Endothelial cell of umbilical vein (primary cell): ENCODE measurements at regions not wholly inside any gene's neighbourhood (a gene's known extent, or its start where the extent isn't known, plus 50 kb on each side); places are given as distances from the start of the nearest gene placed in this dataset.

Source experiments
- EZH2 ChIP-seq: IDR thresholded peaks from 2 replicates; pipeline ENCODE4 v1.6.1; 2012; ENCODE audit warnings: borderline replicate concordance, low read depth, mild to moderate bottlenecking, moderate library complexity, low read length, inconsistent platforms; ENCODE audit not compliant: severe bottlenecking
- FOS ChIP-seq: IDR thresholded peaks from 2 replicates; pipeline ENCODE4 v1.6.1; 2011; ENCODE audit warnings: mild to moderate bottlenecking, low read length, moderate library complexity, borderline replicate concordance; ENCODE audit not compliant: insufficient read depth
- POLR2AphosphoS5 ChIP-seq: IDR thresholded peaks from 2 replicates; pipeline ENCODE4 v1.6.1; 2012; ENCODE audit warnings: low read depth, mild to moderate bottlenecking, control low read depth, low read length, moderate library complexity; ENCODE audit not compliant: insufficient read depth
- TF ChIP-seq, protein P1 (sequence below), 2 donors: IDR thresholded peaks; 1 replicate in 1 of 2; 2 replicates in 1 of 2; pipeline ENCODE4 v1.5.1; 2011; ENCODE audit warnings: low read length in 2 of 2, mild to moderate bottlenecking in 2 of 2, moderate library complexity in 2 of 2, control low read depth in 1 of 2, inconsistent platforms in 1 of 2, low read depth in 1 of 2; ENCODE audit not compliant: insufficient read depth in 1 of 2; ENCODE audit errors: extremely low read depth in 1 of 2
- TF ChIP-seq, protein P2 (sequence below): IDR thresholded peaks from 2 replicates; pipeline ENCODE4 v1.6.1; 2011; ENCODE audit not compliant: insufficient read depth, insufficient read length

DNA sequence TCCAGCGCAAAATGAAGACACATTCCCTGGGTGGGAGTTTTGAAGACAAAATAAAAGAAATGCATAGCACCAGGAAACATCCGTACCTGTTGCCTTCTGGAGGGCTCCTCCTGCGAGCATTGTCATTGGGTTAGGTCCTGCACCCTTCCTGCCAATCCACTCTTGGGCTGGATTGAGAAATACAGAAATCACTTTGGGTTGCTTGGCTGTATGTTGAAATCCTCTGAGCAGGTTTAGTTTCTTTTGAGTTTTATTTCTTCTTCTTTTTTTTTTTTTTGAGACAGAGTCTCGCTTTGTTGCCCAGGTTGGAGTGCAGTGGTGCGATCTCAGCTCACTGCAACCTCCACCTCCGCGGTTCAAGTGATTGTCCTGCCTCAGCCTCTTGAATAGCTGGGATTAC lies 67.6 kb downstream of the ARF6 start:
- no peak for TF ChIP-seq EZH2
- TF ChIP-seq, protein P1, sequence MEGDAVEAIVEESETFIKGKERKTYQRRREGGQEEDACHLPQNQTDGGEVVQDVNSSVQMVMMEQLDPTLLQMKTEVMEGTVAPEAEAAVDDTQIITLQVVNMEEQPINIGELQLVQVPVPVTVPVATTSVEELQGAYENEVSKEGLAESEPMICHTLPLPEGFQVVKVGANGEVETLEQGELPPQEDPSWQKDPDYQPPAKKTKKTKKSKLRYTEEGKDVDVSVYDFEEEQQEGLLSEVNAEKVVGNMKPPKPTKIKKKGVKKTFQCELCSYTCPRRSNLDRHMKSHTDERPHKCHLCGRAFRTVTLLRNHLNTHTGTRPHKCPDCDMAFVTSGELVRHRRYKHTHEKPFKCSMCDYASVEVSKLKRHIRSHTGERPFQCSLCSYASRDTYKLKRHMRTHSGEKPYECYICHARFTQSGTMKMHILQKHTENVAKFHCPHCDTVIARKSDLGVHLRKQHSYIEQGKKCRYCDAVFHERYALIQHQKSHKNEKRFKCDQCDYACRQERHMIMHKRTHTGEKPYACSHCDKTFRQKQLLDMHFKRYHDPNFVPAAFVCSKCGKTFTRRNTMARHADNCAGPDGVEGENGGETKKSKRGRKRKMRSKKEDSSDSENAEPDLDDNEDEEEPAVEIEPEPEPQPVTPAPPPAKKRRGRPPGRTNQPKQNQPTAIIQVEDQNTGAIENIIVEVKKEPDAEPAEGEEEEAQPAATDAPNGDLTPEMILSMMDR (IDR thresholded peaks at IDR 0.05; ENCODE audit: extremely low read depth in 1 of 2, insufficient read depth in 1 of 2, low read depth in 1 of 2, low read length in 2 of 2): no peak
- TF ChIP-seq, protein P2, sequence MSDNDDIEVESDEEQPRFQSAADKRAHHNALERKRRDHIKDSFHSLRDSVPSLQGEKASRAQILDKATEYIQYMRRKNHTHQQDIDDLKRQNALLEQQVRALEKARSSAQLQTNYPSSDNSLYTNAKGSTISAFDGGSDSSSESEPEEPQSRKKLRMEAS: no peak
- TF ChIP-seq FOS: no peak
- TF ChIP-seq POLR2AphosphoS5: no peak
